Epithelial cell of esophagus (primary cell): ENCODE measurements at regions not wholly inside any gene's neighbourhood (a gene's known extent, or its start where the extent isn't known, plus 50 kb on each side); places are given as distances from the start of the nearest gene placed in this dataset.

Experiments
- DNase-seq: peaks from one replicate; pipeline ENCODE4 v3.0.0; 2010; ENCODE audit warnings: low read depth
- H3K4me3 ChIP-seq: 2 replicates; pipeline ENCODE4 v1.5.1; 2011; ENCODE audit warnings: mild to moderate bottlenecking, low read length, control low read depth
- CTCF ChIP-seq: IDR thresholded peaks from 2 replicates; pipeline ENCODE4 v1.5.1; 2011; ENCODE audit warnings: low read depth, mild to moderate bottlenecking, low read length, control low read depth, inconsistent platforms; ENCODE audit not compliant: insufficient read depth; ENCODE audit errors: missing control alignments

- no peak for TF ChIP-seq CTCF
- no peak overlapping the region for H3K4me3 ChIP-seq
- no peak for DNase-seq
These were observed 331.0 kb upstream of the ZP4 start for GRCh38 chr1:238221738-238222137.

GRCh38 chr1:238214449-238214848, 323.7 kb upstream of the ZP4 start:
- DNase-seq, result no peak
- TF ChIP-seq CTCF, result no peak

GRCh38 chr1:238205045-238205662, 314.4 kb upstream of the ZP4 start:
- TF ChIP-seq CTCF, result no peak
- H3K4me3 ChIP-seq, result no peak overlapping the region
- no peak for DNase-seq

More at GRCh38 chr1:238214449-238214848, 323.7 kb upstream of the ZP4 start:
- no peak overlapping the region for H3K4me3 ChIP-seq

GRCh38 chr1:238201992-238202391, 311.3 kb upstream of the ZP4 start:
- no peak for DNase-seq
- no peak overlapping the region for H3K4me3 ChIP-seq
- TF ChIP-seq CTCF, result no peak

DNA sequence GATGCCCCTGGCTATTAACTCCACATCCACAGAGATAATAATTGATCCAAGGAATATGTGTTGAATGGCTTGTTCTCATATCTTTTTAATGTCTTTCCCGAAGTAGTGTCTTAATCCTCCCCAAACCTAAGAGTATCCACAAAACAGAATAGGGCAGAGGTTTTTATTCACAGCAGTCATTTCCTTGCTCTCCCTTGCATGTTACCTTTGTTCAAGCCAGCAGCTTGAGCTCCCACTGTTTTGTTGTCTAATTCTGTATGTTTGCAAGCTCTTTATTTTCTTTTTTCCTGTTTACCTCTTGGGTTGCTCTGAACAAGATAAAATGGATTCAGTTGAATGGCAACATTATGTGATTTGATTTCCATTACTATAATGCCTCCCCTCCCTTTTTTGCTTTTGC, 308.6 kb upstream of the ZP4 start:
- no peak for DNase-seq
- no peak overlapping the region for H3K4me3 ChIP-seq
- TF ChIP-seq CTCF, result no peak

DNA sequence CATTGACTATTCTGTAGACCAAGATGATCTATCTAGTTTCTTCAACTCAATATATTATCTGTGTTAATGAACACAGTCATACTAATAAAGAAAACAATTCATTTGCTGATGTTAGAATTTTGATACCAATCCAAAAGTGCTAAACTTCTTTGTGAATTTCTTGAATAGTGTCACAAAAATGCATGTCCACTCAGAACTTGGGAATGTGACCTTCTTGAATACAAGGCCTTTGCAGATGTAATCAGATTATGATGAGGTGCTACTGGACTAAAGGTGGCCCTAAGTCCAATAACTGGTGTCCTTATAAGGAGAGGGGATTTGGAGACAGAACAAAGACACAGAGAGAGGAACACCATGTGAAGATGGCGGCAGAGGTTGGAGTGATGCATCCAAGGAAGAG, 305.8 kb upstream of the ZP4 start:
- TF ChIP-seq CTCF, result no peak
- DNase-seq, result no peak
- H3K4me3 ChIP-seq, result no peak overlapping the region

DNA sequence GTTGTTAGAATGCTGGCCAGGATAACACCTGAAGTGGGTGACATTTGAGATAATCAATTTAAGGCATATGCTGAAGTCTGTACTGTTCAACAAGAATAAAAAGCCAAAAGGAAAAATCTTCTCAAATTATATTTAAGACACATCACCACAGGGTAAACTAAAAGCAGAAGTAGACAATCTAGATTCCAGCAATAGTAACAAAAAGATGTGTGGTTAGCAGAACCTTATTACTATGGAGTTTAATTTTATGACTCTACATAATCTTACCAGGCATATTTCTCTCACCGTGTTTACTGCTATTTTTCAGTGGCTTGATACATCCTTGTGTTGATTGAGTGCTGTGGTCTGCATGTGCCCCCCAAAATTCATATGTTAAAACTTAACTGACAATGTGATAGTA, 300.4 kb upstream of the ZP4 start:
- H3K4me3 ChIP-seq, result no peak overlapping the region
- no peak for DNase-seq
- TF ChIP-seq CTCF, result no peak
